ENCODE measurements at regions not wholly inside any gene's neighbourhood (a gene's known extent, or its start where the extent isn't known, plus 50 kb on each side); places are given as distances from the start of the nearest gene placed in this dataset.

GRCh38 chr9:109652112-109652511 lies 127.9 kb upstream of the PALM2AKAP2 start:
- TF ChIP-seq CTCF (IDR thresholded peaks at IDR 0.05 in 4 of 5, conservative IDR thresholded peaks at IDR 0.05 in 1 of 5) (no peak), POLR2A (IDR thresholded peaks at IDR 0.05) (no peak)

Measured in gastrocnemius medialis (tissue), 4 donors.